GM19328 (cell line): ENCODE measurements at regions not wholly inside any gene's neighbourhood (a gene's known extent, or its start where the extent isn't known, plus 50 kb on each side); places are given as distances from the start of the nearest gene placed in this dataset.

Experiments
- ATAC-seq: cut with Tn5 transposase; IDR thresholded peaks from one replicate; pipeline ENCODE4 v1.9.1; 2021; ENCODE audit warnings: mild to moderate bottlenecking, moderate library complexity; ENCODE audit not compliant: unreplicated experiment

DNA sequence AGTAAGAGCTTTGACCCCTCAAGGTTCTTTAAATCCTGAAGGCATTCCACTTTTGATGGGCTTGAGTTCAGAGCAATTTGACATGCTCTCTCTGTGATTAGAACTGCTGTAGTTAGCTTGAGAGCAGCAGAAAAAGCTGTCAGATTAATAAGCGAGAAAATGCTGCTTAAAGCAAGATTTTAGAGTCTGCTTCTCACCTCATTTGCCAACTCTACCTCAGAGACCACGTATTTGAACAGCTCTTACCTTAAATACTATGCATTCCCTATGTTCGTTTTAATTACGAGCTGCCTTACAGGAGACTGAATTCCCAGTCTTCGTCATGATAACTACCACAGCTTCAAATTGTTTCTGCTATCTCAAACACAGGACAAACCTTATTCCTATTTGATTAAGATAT is 253.4 kb downstream of the SLITRK6 start:
- no peak for ATAC-seq

DNA sequence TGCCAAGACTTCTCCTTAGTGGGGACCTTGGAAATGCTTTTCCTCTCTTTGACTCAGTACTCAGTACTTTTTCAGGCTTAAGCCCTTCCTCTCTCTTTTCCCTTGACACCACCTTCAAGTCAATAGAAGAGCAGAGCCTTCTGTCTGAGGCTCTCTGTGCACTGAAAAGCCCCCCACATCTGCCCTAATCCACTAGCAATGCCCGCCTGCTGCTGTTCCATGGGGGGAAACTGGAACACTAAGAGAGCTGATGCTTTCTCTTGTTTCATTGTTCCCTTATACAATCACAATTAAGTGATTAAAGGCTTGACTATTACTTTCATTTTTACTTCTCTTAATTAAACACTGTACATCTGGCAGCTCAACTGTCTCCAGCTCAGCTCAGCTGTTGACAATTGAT is 254.5 kb downstream of the SLITRK6 start:
- ATAC-seq, result no peak

DNA sequence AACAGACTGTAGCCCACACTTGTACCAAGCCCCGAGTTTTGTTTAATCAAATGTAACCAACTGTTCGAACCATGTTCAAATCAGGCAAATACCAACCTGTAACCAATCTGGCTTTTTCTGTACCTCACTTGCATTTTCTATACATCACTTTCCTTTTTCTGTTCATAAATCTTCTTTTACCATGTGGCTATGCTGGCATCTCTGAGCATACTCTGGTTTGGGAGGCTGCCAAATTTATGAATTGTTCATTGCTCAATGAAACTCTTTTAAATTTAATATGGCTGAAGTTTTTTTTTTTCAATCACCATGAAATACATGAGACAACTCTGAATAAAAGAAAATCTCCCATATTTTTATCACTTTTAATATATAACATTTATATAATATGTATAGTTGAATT is 256.1 kb downstream of the SLITRK6 start:
- ATAC-seq, result no peak

DNA sequence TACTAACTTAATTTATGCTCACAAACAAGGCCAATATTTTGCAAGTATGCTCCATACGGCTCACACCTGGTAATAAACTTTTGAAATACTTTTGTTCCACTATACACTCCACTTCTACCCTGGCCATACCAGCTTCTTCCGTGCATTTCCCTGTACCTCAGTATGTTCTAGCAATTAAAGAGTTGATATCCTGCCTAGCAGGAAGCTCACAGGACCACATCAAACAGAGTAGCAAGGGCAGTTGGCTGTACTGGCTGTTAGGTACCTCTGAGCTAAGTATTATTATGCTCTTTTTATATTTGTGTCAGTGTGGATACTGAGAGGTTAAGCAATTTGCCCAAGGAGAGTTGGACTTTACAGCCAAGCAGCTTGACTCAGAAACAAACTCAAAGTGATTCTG is 257.7 kb downstream of the SLITRK6 start:
- ATAC-seq, result no peak

DNA sequence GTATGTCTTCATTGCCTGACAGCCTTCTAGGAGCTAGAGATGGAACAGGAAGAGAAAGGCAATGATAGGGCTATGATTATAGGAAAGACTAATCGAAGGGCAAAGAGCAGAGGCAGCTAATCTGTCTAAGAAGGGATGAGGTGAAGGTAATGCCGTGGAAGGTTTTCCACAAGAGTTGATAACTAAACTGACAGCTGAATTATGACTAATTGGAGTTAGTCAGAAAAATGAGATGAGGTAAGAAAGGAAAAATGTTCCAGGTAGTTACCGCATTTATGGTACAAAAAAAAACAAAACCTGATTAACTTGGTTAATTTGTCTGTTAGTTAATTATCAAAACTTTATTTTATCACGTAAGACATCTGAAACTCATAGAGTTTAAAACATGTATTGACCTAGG is 260.3 kb downstream of the SLITRK6 start:
- ATAC-seq, result no peak

DNA sequence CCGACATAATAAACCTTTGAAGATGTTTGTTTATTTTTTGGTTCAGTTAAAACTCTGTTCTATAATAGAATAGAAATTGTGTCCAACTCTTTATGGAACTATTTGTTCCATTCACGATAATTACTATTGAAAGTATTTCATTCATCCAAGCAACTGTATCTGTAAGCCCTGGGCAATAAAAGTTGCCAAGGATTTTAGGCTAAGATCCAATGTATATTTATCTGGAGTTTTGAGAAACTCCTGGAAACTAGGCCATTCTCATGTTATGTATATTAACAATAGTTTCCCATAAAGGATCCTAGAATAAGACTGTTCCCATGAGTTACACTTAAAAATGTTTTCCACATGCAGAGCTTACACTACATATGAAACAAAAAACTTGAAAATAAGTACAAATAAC is 261.6 kb downstream of the SLITRK6 start:
- ATAC-seq, result no peak

DNA sequence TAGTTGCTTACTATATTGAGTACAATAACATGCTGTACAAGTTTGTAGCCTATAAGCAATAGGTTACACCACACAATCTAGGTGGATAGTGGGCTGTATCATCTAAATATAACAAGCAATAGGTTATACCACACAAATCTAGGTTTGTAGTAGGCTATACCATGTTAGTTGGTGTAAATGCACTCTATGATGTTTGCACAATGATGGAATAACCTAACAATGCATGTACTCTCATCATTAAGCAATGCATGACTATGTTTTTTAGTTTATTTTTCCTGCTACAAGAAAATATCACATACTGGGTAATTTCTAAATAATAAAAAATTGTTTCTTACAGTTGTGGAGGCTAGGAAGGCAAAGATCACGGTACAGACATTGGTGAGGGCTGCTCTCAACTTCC is 262.5 kb downstream of the SLITRK6 start:
- ATAC-seq, result no peak

DNA sequence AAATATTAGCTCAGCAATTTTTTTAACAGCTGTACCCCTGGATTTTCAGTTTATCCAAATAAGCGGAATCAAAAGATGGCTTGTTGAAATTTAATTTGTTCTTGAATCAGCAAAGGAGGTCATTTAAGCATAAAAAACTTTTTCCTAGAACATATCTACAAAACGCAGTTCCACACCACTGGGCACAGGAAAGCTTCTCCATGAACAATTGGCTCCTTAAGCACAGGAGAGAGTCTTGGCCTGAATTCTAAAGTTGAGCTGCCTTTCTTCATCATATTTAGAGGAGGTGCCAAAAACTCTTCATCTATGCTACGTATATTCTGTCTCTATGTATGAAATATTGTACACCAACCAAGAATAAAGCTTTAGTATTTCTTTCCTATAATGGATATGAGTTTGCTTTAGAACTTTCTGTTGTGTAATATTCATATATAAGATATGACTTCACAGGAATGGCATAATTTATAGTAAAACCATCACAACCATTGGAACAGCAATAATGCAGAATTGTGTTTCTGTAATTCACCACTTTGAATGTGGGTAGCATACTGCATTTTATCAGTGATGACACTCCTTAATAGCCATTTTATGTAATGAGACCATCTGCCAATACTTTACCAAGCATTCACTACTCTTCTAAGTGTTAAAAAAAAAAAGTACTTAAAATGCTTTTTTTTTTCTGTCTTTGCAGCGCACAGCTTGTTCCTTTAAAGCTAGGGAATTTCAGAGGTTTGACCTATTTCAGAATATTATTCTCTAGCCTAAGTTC is 263.7 kb downstream of the SLITRK6 start:
- no peak for ATAC-seq

DNA sequence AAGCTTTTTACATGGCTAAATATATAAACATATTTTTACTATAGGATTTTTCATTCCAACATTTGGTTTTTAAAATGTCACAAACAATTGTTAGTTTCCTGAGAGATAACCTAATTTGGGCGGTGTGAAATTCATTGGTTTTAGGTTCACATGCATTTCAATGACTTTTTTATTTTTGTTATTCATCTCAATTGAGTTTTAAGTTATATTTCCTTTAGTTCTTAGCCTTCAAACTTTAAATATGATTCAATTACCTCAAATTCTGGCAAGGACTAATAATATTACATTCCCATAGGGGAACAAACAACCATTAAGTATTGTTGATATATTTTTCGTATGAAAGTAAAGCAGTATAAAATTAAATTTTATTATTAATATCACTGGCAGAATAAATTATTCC is 265.3 kb downstream of the SLITRK6 start:
- no peak for ATAC-seq

DNA sequence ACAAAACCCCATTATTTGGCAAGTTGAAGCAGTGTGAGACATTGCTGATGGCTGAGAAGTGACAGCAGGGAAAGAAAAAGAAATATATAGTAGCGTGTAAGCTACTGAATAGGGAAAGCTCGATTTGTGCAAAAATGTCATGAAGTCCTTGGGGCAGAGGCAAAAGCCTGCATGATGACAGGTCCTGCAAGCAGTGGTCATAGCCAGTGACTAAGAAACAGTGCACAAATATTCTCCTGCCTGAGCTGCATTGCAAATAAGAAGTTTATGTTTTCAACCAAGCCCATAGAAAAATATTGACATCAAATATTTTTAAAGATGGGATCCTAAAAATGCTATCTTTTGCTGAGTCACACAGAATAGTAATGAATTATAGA is 270.0 kb downstream of the SLITRK6 start:
- no peak for ATAC-seq

DNA sequence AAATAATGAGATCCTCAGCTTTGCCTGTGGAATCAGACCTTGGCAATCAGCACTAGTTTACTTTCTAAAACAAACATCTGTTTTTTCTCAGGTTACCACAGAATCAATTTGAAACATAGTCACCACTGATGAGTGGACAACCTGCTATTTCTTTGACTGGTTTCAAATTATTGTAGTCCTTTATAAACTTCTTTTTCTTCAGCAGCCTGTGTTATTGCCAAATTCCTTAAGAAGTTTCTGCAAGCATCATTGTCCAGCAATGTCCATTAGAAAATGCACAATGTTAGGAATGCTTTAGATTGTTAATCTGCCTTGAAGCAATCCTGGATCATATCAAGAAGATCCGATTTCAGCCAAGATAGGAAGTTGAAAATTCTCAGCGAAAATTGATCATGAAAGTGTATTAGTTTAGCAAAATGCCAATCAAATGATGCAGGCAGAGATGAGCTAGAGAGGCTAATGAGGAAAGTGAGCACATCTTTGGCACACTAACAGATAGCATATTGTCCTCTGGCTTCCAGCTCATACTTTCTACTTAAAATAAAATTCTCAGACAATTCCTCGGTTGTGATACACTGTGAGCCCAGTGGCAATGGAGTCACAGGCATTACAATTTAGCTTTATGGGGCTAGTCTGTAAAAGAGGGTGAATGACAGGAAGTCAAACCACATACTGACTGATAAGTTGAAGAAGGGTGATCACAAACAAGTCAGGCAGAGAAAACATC is 270.6 kb downstream of the SLITRK6 start:
- no peak for ATAC-seq

DNA sequence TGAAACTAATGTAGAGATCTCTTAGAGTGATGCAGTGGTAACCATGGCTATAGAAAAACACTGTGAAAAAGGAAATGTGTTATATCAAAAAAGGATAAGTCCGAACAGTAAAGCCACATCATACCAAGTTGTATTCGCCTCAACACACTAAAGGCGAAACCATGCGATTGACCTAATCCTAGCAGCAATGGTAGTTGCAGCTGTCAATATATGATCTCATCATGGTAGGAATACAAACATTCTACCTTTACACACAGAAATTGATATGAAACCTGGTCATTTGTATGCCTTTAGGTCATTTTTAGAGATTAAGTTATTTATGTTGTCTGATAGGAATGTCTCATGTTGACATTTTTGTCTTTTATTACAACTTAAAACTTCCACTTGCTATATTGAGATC is 271.9 kb downstream of the SLITRK6 start:
- ATAC-seq, result no peak

DNA sequence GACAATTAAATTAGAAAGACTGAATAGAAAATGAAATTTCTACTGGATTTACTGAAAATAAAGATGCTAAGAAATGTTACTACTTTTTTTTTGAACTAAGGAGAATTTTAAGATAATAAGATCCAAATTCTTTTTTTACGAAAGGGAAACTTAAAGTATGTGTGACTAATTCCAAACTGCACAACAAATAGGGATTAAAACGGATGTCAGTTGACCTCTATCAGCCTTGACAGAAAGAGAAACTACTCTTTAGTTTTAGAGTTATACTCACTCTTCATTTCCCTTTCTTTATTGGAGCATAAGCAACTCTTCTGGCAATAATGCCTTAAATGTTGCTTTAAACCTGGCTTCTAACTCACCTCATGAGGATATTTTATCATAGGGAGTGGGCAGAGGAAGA is 273.8 kb downstream of the SLITRK6 start:
- no peak for ATAC-seq

DNA sequence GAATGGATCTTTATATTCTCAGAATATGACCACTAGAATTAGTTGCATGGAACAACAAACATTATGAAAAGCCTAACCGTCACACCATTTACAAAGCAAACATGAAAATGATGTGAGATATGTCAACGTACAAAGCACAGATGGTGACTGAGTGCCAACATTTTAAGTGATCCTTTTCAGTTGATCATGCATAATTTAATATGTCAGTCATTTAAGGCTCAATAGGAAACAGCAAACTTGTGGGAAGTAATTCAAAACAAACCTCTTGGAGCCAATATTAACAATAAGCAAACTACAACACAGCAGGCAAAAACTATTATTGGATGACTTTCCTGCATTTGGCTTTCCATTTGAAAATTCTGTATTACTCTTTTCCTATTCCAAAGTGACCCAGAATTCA is 277.6 kb downstream of the SLITRK6 start:
- no peak for ATAC-seq

DNA sequence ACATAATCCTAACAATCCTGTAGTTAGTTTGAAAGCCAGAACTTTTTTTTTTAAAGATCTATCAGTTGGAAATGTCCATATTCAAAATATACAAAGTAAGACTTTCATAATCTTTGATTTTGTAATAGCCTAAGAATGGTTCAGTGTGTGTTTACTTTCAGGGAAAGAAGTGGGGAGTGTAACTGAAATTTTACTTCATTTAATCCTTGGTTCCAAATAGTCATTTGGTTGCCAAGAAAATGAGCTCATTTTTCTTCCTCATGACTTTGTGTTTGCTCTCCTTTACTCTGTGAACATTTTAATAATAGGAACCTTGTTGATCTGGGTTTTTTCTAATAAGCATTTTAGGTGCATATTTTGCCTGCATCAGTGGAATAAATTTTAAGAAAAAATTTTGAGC is 278.8 kb downstream of the SLITRK6 start:
- ATAC-seq, result no peak

DNA sequence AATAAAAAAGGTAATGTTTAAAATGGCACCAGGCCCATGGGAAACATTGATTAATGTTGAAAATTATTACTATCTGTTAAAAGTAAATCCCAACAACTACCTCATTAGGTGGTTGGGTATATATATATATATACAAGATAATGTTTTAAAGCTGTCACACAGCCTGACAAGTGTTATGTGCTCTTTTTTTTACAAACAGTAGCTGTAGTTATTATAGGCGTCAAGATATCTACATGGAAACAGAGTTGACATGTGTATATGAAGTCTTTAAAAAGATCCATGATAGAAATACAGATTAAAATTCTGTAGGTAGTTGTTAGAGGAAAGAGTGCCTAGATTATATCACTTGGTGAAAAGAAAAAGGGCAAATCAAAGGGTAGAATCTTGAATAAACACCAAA is 279.9 kb downstream of the SLITRK6 start:
- no peak for ATAC-seq

DNA sequence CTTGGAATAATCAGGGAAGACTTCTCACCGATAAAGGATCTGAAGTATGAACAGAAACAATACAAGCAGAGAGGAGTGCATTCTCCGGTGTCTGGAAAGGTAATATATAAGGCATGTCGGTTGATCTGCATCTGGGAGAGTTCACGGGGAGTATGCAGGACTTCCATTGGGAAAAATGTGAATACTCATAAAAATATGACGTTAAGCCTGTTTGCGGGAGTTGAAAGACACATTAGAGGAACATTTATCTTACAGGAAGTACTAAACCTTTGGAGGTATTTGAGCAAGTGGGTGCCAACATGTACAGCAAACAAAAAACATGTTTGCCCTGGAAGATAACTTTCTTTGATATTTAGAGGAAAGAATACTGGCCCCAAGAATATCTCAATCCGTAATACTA is 286.8 kb downstream of the SLITRK6 start:
- no peak for ATAC-seq

DNA sequence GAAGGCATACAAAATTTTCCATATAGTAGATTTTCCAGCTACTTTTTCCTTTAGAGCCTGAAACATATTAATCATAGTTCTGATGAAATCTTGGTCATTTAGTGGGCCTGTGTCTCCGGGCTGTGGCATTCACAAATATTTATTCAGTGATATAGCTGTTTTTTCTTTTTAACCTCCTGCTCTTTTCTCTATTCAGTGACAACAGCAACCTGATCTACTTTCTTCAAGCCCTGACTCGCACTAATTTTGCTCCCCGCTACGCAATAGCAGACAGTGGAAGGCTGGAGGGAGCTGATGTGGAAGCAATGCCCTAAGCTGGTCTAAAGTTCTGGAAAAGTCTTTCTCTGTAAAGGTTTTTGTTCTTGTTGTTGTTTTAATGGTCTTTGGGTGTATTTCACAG is 289.7 kb downstream of the SLITRK6 start:
- no peak for ATAC-seq

DNA sequence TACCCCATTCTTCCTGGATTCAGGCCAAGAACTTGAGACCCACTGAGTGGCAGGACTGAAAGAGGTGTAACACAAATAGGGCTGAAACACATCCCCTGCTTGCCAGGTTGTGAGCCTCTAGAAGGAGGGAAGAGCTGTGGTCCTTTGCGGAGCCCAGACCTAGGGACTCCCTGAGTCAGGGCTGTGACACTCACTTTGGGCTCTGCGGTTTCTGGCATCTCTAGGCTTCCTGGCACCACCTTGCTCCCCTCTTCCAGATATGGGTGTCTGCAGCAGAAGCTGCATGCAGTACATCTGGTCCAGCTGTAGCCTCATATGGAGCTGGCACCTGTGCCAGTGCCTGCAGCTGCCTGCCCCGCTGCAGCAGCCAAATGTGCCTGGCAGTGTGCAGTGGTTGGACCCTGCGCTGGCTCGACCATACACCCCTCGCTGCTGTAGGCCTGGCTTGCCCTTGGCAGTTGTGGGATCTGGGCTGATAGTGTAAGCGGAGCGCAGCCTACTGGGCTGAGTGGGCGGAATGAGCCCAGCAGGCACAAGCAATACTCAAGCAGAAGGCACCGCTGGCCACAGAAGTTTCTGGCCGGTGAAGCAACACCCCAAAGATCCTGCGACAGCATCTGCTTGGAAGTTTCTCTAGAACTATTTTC is 290.4 kb downstream of the SLITRK6 start:
- no peak for ATAC-seq

DNA sequence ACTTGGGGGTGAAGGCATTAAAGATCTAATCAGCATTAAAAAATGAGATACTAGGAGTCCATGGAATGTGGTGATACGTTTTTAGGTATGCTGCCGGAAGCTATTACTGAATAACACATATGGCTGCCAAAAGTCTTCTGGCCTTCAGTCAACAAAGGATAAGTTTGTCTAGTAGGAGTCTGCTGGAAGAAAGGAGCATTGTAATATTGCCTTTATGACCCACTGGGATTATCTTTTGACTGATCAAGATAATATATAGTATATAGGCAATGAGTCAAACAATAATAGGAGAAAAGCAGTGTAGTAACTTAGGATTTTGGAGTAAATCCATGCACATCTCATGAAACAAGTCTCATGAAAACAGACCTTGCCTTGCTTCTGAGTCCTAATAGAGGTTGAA is 295.4 kb downstream of the SLITRK6 start:
- no peak for ATAC-seq

DNA sequence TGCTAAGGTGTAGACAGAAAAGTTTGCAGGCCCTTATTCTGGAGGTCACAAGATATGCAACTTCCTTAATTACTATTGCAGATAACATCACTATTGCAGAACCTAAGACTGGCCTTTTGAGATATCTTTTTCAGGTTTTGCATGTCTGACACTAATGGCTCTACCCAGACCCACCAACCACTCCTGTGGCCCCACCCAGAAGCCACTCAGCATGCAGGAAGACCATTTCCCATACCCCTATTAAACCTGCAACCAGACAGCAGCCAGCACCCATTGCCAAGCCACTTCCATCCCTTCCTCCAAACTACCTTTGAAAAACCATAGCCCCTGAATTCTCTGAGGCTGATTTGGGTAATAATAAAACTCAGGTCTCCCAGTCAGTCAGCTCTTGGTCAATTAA is 297.6 kb downstream of the SLITRK6 start:
- ATAC-seq, result no peak

DNA sequence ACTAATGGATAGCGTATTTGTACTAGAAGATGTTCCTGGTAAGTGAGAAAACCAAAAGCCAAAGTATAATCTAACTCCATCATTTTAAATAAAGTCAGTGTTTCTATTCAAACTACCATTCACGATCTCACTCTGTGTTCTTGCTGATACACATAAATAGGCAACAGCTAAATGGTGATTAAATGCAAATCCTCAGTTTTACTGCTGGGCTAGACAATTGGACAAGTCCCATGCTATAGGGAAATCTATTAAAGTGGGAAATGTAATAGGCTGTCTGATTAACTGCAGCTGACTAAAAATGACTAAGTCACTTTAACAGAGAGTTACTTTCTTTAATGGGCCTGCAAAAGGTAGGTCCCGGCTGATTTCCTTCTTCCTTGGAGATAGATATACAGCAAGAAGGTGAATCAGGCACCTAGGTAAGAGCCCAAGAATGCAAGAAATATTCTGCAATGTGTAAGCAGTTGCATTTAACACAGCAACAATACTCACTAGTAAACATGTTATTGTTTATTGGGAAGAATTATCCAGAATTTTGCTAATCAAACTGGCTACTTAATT is 298.4 kb downstream of the SLITRK6 start:
- no peak for ATAC-seq
